NCI-H1694 treated with DMSO at 0.1 percent for 48 hours (cell line): ENCODE measurements at regions not wholly inside any gene's neighbourhood (a gene's known extent, or its start where the extent isn't known, plus 50 kb on each side); places are given as distances from the start of the nearest gene placed in this dataset.

Source experiments
- DNase-seq: peaks from one replicate; lab custom pipeline; 2025; lab: John Stamatoyannopoulos, UW

DNA sequence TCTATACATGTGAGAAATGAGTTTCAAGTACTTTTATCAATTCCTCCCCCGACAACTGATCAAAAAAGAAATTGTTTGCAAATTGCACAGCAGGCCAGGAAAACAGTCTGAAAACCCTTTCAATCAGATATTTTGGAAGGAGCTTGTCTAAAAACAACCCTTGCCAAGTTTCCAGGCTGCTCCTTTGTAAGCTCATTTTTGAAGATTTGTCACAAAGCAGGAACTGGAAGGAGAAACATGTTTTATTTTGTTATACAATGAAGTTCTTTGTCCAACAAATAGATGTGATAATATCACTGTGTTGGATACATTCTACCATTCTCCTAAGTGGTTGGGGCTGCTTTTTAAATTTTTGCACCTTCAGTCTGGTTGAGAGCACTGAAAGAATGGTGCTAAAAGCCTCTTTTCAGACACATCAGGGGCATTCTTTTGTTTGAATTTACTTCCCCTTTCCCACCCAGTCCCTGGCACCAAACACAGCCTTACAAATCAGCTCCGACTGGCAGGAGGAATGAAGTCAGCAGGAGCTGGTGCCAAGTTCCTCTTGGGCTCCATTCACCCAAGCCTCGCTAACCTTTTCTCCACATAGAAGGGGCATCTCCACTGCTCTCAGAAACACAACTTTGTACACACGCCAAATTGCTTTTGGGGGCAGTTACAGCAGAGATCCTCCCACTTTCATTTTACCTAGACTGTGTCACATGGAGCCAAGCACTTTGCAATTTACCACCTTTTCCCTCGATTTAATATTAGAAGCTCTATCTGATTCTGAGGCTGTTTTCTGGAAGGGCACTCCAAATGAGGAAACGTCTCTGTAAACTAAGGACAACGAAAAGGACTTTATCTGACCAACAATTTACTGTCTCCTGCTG lies 88.0 kb downstream of the C1D start:
- DNase-seq, result no peak

DNA sequence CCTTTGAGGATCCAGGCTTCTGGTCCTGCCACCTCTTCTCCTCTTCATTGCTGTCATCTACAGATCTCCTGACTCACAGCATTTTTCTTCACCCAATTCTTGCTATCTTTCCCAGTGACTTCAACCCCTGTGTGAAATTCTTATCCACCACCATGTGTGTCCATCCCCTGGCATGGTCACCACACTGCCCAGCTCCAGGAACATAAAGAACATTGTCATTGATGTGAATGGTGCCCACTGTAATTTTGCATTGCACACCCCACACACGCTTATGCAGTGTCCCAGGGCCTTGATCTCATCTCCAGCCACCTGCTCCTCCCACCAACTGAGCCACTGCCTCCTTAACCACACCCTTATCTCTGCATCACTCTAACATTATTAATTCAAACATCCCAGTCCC lies 85.3 kb downstream of the C1D start:
- DNase-seq, result no peak

DNA sequence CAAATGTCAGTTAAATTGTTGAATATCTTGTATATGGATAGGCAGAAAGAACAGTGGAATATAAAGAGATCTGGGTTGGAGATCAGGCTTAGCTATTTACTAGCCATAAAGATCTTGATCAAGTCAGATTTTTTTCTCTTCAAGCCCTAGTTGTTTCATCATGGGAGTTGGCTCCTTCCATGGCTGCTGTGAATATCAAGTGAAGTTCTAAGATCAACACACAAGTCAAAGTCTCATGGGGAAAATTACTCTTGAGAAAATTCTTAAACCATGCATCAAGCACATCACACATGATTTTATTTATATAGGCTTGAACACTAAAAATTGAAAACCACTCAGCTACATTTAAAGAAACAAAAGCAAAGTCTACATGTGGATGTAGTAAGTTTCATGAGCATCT lies 79.8 kb downstream of the C1D start:
- DNase-seq, result no peak

DNA sequence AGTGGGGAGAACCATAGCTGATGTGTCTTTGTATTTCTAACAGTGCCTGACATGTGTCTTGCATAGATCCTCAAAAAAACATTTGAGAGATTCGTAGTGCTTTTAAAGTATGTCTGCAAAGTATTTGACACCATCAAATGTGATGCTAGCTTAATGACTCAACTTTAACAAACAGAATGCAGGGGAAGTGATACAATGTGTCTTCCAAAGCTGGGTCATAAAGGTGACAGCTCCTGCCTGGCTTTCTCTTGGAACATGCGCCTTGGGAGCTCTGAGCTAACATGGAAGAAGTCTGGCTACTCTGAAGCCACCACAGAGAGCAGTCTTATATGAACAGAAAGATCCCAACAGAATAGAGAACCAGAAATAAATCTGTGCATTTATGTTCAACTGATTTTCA lies 78.2 kb downstream of the C1D start:
- no peak for DNase-seq

DNA sequence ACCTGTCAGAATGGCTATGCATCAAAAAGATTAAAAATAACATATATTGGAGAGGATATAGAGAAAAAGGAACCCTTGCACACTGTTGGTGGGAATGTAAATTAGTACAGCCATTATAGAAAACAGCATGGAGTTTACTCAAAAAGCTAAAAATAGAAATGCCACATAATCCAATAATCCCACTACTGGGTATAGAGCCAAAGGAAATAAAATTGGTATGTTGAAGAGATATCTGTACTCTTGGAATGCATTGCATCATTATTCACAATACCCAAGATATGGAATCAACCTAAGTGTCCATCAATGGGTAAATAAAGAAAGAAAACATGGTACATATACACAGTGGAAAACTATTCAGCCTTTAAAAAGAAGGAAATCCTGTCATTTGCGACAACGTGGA lies 77.2 kb downstream of the C1D start:
- no peak for DNase-seq

DNA sequence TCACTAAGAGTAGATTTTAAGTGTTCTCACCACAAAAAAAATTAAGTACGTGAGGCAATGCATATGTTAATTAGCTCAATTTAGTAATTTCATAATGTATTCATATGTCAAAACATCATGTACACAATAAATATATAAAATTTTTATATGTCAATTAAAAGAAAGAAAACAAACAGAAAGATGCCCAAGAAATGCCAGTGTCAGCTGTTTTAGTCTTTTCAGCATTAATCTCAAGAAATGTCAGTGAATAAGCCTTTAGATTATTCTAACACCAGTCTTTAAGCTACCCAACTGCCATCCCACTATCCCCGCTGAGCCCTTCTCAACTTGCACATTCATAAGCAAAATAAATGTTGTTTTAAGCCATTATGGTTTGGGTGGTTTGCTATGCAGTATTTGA lies 76.5 kb downstream of the C1D start:
- no peak for DNase-seq
